ENCODE measurements at regions not wholly inside any gene's neighbourhood (a gene's known extent, or its start where the extent isn't known, plus 50 kb on each side); places are given as distances from the start of the nearest gene placed in this dataset.

GRCh38 chr1:192913683-192914082 is 104.8 kb downstream of the RGS2 start:
- Mint-ChIP-seq H3K36me3 (no peaks in the 10 kb centered on the region), H3K4me3 (no peak overlapping the region), H3K4me1 (peaks cover 12% of the 10 kb centered on the region), H3K27me3 (ENCODE audit: low read depth) (no peaks in the 10 kb centered on the region), H3K9me3 (peaks cover 15% of the 10 kb centered on the region), H3K27ac (no peak overlapping the region)
- CTCF ChIA-PET, result interaction anchor here (1.2 kb wide), 1 partner anchor 17 kb away, joined by 4 read pairs; no protein-coding TSS in a partner anchor
- POLR2A ChIA-PET, result interaction anchor here (0.9 kb wide), 1 partner anchor 102 kb away, joined by 3 read pairs; no protein-coding TSS in a partner anchor
- ATAC-seq (peak; percentile 85), DNase-seq (ENCODE audit: low spot score) (no peak)
- TF ChIP-seq HMGA2 (CRISPR knock-in tag; IDR thresholded peaks at IDR 0.05), result no peak
- no peak for TF ChIP-seq KAT7 (CRISPR knock-in tag; IDR thresholded peaks at IDR 0.05; ENCODE audit: borderline replicate concordance)
- no peak for TF ChIP-seq EMX1 (CRISPR knock-in tag; IDR thresholded peaks at IDR 0.05)
- TF ChIP-seq SMAD3 (CRISPR knock-in tag; IDR thresholded peaks at IDR 0.05; ENCODE audit: borderline replicate concordance), result no peak
- TF ChIP-seq ZNF425 (CRISPR knock-in tag; conservative IDR thresholded peaks at IDR 0.05), result no peak
- no peak for TF ChIP-seq ZNF512 (CRISPR knock-in tag; IDR thresholded peaks at IDR 0.05; ENCODE audit: borderline replicate concordance)
- TF ChIP-seq JUN (CRISPR knock-in tag; IDR thresholded peaks at IDR 0.05), result no peak
- no peak for TF ChIP-seq FOXK1 (CRISPR knock-in tag; IDR thresholded peaks at IDR 0.05)
- TF ChIP-seq FOXP1 (CRISPR knock-in tag; IDR thresholded peaks at IDR 0.05; ENCODE audit: borderline replicate concordance), result no peak
- no peak for TF ChIP-seq TEAD4 (CRISPR knock-in tag; IDR thresholded peaks at IDR 0.05)
- TF ChIP-seq RORB (CRISPR knock-in tag; IDR thresholded peaks at IDR 0.05), result no peak
- no peak for TF ChIP-seq ETV6 (CRISPR knock-in tag; IDR thresholded peaks at IDR 0.05)
- no peak for TF ChIP-seq MYBL2 (CRISPR knock-in tag; IDR thresholded peaks at IDR 0.05)
- TF ChIP-seq SMAD4 (CRISPR knock-in tag; IDR thresholded peaks at IDR 0.05), result no peak

GRCh38 chr1:192914092-192914491 is 105.3 kb downstream of the RGS2 start:
- TF ChIP-seq ZNF232 (CRISPR knock-in tag; IDR thresholded peaks at IDR 0.05) (no peak), ATF3 (CRISPR knock-in tag; conservative IDR thresholded peaks at IDR 0.05) (no peak), OVOL2 (CRISPR knock-in tag; IDR thresholded peaks at IDR 0.05; ENCODE audit: borderline replicate concordance) (no peak), USF2 (CRISPR knock-in tag; IDR thresholded peaks at IDR 0.05) (no peak), RORB (CRISPR knock-in tag; IDR thresholded peaks at IDR 0.05) (no peak), JUN (CRISPR knock-in tag; IDR thresholded peaks at IDR 0.05) (no peak), NFE2L1 (CRISPR knock-in tag; IDR thresholded peaks at IDR 0.05) (no peak), USF1 (CRISPR knock-in tag; IDR thresholded peaks at IDR 0.05) (no peak), NFATC4 (CRISPR knock-in tag; IDR thresholded peaks at IDR 0.05) (no peak), TEAD4 (CRISPR knock-in tag; IDR thresholded peaks at IDR 0.05) (no peak)
- CTCF ChIA-PET, result interaction anchor here (0.6 to 1.2 kb wide), 2 partner anchors 16 to 87 kb away, joined by 4 to 5 read pairs; no protein-coding TSS in a partner anchor
- peaks cover 15% of the 10 kb centered on the region for H3K9me3 Mint-ChIP-seq
- H3K36me3 Mint-ChIP-seq, result no peaks in the 10 kb centered on the region
- ATAC-seq (no peak), DNase-seq (ENCODE audit: low spot score) (no peak)
- H3K4me3 Mint-ChIP-seq, result no peak overlapping the region
- H3K27me3 Mint-ChIP-seq (ENCODE audit: low read depth), result no peaks in the 10 kb centered on the region
- POLR2A ChIA-PET, result interaction anchor here (0.9 kb wide), 1 partner anchor 102 kb away, joined by 3 read pairs; no protein-coding TSS in a partner anchor
- H3K4me1 Mint-ChIP-seq, result peaks cover 12% of the 10 kb centered on the region
- 0 out of 2 replicates have a peak overlapping the region, but pooled peaks have one; percentile 35 for H3K27ac Mint-ChIP-seq

All from WTC11 (cell line).